HFFc6 (cell line): ENCODE measurements at regions not wholly inside any gene's neighbourhood (a gene's known extent, or its start where the extent isn't known, plus 50 kb on each side); places are given as distances from the start of the nearest gene placed in this dataset.
"Not testable (repeated sequence)": the region's sequence is repeated elsewhere in the genome, so short reads cannot be mapped to it uniquely, and the experiment has no call there.

Experiments
- DNase-seq: peaks from one replicate; pipeline ENCODE4 v3.0.0-alpha.2; 2018
- H3K27ac Mint-ChIP-seq: 2 replicates; pipeline ENCODE4 v1.8.0; 2020; ENCODE audit warnings: mild to moderate bottlenecking, mixed read lengths
- H3K27me3 Mint-ChIP-seq: 2 replicates; pipeline ENCODE4 v1.8.0; 2021; ENCODE audit warnings: mild to moderate bottlenecking, moderate library complexity, mixed read lengths; ENCODE audit not compliant: insufficient read depth
- H3K36me3 Mint-ChIP-seq: 2 replicates; pipeline ENCODE4 v1.8.0; 2021; ENCODE audit warnings: low read depth, mixed read lengths
- H3K4me1 Mint-ChIP-seq: 2 replicates; pipeline ENCODE4 v1.8.0; 2020; ENCODE audit warnings: low read depth, mixed read lengths
- H3K4me3 Mint-ChIP-seq: 2 replicates; pipeline ENCODE4 v1.8.0; 2020; ENCODE audit warnings: mild to moderate bottlenecking, moderate library complexity, mixed read lengths
- H3K9me3 Mint-ChIP-seq: 2 replicates; pipeline ENCODE4 v1.8.0; 2020; ENCODE audit warnings: mild to moderate bottlenecking, mixed read lengths
- TF ChIP-seq, protein P1 (sequence below): fragments of 200-600 bp; sonication (generic); IDR thresholded peaks from 2 replicates; pipeline ENCODE4 v1.5.0; 2021; ENCODE audit warnings: antibody characterized with exemption, mild to moderate bottlenecking

GRCh38 chr2:110394769-110395168 lies 77.8 kb downstream of the LIMS4 start:
- H3K27ac Mint-ChIP-seq, DNase-seq, H3K4me1 Mint-ChIP-seq, H3K4me3 Mint-ChIP-seq, H3K9me3 Mint-ChIP-seq, H3K27me3 Mint-ChIP-seq, H3K36me3 Mint-ChIP-seq: not testable (repeated sequence)

DNA sequence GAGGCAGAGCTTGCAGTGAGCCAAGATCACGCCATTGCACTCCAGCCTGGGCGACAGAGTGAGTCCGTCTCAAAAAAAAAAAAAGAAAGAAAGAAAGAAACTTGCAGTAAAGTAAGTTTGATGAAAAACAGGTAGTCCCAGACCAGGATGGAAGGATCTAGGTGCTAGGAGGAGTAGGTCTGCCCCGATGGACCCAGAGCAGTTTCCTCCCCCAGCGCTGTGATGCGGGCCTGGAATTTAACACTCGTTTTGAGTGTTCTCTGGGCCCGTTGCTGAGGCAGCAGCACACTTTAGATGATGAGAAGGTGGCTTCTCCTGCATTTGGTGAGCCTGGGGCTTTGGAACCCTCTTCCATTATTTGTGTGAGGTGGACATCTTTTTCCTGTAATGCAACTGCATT lies 80.2 kb downstream of the LIMS4 start:
- H3K27me3 Mint-ChIP-seq, H3K36me3 Mint-ChIP-seq, H3K4me3 Mint-ChIP-seq, DNase-seq, H3K9me3 Mint-ChIP-seq, H3K27ac Mint-ChIP-seq, H3K4me1 Mint-ChIP-seq: not testable (repeated sequence)

DNA sequence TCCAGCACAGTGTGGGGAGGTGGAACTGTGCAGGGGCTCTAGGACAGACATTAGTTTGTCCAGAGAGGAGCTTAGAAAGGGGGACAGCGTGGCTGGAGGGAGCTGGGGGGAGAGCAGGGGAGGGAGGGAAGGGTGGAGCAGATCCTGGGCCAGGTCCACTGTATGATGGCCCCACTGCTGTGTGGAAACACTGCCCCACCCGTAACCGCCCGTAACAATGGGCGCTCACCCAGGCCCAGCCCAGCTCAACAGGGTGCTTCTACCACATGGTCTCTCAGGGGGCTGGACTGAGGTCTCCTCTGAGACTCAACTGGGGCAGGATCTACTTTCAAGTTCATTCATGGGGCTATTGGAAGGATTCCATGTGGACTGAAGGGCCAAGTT lies 81.6 kb downstream of the LIMS4 start:
- not testable (repeated sequence) for DNase-seq, H3K9me3 Mint-ChIP-seq, H3K36me3 Mint-ChIP-seq, H3K4me3 Mint-ChIP-seq, H3K27ac Mint-ChIP-seq, H3K4me1 Mint-ChIP-seq, H3K27me3 Mint-ChIP-seq

DNA sequence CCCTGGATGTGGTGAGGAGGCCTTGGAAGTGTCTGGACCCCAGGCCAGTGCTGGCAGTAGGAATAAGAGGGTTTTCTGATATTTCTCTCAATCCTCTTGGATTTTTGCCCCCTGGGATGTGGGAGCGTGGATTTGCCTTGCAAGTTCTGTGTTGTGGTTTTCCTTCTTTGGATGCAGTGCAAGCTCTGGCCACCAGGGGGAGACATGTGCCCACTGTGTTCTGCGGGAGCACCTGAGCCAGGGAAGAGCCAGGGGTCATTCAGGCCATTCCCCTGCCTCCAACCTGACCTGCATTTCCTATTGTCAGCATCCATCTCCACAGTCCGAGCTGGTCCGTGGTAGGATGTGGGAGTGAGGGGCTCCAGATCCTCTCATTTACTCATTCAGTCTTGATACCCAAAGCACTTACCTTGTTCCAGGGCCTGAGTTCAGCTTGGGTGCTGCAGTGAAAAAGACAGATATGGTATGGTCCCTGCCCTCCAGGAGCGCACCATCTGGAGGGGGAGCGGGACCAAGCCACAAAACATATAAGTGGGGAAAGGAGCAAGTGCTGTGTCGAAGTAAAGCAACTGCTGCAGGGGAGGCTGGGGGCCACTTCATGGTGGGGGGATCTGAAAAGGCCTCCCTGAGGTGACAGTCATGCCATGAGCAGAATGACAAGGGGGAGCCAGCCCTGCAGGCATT lies 82.1 kb downstream of the LIMS4 start:
- H3K4me1 Mint-ChIP-seq, H3K27me3 Mint-ChIP-seq, H3K27ac Mint-ChIP-seq, DNase-seq, H3K36me3 Mint-ChIP-seq, H3K9me3 Mint-ChIP-seq, H3K4me3 Mint-ChIP-seq: not testable (repeated sequence)
- TF ChIP-seq, protein P1, sequence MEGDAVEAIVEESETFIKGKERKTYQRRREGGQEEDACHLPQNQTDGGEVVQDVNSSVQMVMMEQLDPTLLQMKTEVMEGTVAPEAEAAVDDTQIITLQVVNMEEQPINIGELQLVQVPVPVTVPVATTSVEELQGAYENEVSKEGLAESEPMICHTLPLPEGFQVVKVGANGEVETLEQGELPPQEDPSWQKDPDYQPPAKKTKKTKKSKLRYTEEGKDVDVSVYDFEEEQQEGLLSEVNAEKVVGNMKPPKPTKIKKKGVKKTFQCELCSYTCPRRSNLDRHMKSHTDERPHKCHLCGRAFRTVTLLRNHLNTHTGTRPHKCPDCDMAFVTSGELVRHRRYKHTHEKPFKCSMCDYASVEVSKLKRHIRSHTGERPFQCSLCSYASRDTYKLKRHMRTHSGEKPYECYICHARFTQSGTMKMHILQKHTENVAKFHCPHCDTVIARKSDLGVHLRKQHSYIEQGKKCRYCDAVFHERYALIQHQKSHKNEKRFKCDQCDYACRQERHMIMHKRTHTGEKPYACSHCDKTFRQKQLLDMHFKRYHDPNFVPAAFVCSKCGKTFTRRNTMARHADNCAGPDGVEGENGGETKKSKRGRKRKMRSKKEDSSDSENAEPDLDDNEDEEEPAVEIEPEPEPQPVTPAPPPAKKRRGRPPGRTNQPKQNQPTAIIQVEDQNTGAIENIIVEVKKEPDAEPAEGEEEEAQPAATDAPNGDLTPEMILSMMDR: peak; percentile 40

DNA sequence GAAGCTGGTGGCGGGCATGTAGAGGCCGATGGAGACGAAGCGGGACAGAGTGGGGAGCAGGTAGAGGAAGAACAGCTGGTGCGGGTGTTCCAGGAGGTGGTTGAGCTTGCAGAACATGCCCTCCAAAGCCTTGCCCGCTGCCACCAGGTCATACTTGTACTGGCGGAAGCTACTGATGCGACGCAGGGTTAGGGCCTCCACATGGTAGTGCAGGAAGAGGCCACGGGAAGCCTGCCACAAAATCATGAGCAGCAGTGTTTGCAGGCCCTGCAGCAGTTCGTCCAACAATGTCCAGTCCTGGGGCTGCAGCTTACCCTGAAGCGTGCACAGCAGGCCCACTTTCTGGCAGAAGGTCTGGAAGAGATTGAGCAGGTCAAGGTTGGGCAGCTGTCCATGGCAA lies 85.6 kb downstream of the LIMS4 start:
- H3K4me3 Mint-ChIP-seq, H3K9me3 Mint-ChIP-seq, DNase-seq, H3K27ac Mint-ChIP-seq, H3K4me1 Mint-ChIP-seq, H3K27me3 Mint-ChIP-seq, H3K36me3 Mint-ChIP-seq: not testable (repeated sequence)

DNA sequence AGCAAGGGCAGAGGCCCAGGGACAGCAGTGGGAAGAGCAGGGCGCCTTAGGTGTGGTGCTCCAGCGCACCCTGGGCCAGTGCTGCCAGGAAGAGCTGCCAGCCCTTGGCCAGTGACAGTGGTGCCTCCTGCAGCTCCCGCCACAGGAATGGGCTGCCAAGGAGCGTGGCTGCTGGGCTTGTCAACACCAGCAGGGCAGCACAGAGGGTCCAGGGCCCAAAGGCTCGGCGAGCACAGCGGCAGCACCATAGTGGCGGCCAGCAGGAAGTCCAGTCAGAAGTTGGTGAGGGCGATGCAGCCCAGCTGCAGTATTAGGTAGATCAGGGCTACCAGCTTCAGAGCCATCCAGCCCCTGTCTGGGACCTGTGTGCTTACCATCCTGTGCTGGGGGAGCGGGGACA lies 86.1 kb downstream of the LIMS4 start:
- H3K9me3 Mint-ChIP-seq, H3K4me3 Mint-ChIP-seq, DNase-seq, H3K36me3 Mint-ChIP-seq, H3K4me1 Mint-ChIP-seq, H3K27me3 Mint-ChIP-seq, H3K27ac Mint-ChIP-seq: not testable (repeated sequence)

GRCh38 chr2:110384736-110385119 lies 87.9 kb downstream of the LIMS4 start:
- H3K4me3 Mint-ChIP-seq, H3K4me1 Mint-ChIP-seq, H3K36me3 Mint-ChIP-seq, DNase-seq, H3K27ac Mint-ChIP-seq, H3K27me3 Mint-ChIP-seq, H3K9me3 Mint-ChIP-seq: not testable (repeated sequence)

- not testable (repeated sequence) for H3K27me3 Mint-ChIP-seq, H3K4me1 Mint-ChIP-seq, H3K27ac Mint-ChIP-seq, H3K9me3 Mint-ChIP-seq, DNase-seq, H3K4me3 Mint-ChIP-seq, H3K36me3 Mint-ChIP-seq
These were observed 88.4 kb downstream of the LIMS4 start for GRCh38 chr2:110384109-110384735.

GRCh38 chr2:110383163-110384048 lies 89.2 kb downstream of the LIMS4 start:
- H3K9me3 Mint-ChIP-seq, H3K27me3 Mint-ChIP-seq, H3K4me1 Mint-ChIP-seq, H3K36me3 Mint-ChIP-seq, H3K4me3 Mint-ChIP-seq, H3K27ac Mint-ChIP-seq, DNase-seq: not testable (repeated sequence)

- H3K36me3 Mint-ChIP-seq, H3K27me3 Mint-ChIP-seq, DNase-seq, H3K4me1 Mint-ChIP-seq, H3K4me3 Mint-ChIP-seq, H3K9me3 Mint-ChIP-seq, H3K27ac Mint-ChIP-seq: not testable (repeated sequence)
These were observed 99.1 kb downstream of the LIMS4 start for GRCh38 chr2:110373519-110373918.

- H3K9me3 Mint-ChIP-seq, H3K27ac Mint-ChIP-seq, DNase-seq, H3K27me3 Mint-ChIP-seq, H3K36me3 Mint-ChIP-seq, H3K4me3 Mint-ChIP-seq, H3K4me1 Mint-ChIP-seq: not testable (repeated sequence)
These were observed 101.0 kb downstream of the LIMS4 start for GRCh38 chr2:110371633-110372032.

DNA sequence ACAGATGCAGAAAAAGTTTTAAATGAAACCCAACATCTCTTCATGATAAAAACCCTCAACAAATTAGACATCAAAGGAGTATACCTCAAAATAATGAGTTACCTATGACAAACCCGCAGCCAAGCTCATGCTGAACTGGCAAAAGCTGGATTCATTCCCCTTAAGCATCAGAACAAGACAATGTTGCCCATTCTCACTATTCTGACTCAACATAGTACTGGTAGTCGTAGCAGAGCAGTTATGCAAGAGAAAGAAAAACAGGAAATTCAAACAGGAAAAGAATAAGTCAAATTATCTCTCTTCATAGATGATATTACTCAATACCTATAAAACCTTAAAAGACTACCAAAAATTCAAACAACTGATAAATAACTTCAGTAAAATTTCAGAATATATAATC lies 115.0 kb downstream of the LIMS4 start:
- H3K27ac Mint-ChIP-seq, H3K36me3 Mint-ChIP-seq, H3K27me3 Mint-ChIP-seq, H3K9me3 Mint-ChIP-seq, H3K4me1 Mint-ChIP-seq, H3K4me3 Mint-ChIP-seq, DNase-seq: not testable (repeated sequence)
